ENCODE measurements at regions not wholly inside any gene's neighbourhood (a gene's known extent, or its start where the extent isn't known, plus 50 kb on each side); places are given as distances from the start of the nearest gene placed in this dataset.

DNA sequence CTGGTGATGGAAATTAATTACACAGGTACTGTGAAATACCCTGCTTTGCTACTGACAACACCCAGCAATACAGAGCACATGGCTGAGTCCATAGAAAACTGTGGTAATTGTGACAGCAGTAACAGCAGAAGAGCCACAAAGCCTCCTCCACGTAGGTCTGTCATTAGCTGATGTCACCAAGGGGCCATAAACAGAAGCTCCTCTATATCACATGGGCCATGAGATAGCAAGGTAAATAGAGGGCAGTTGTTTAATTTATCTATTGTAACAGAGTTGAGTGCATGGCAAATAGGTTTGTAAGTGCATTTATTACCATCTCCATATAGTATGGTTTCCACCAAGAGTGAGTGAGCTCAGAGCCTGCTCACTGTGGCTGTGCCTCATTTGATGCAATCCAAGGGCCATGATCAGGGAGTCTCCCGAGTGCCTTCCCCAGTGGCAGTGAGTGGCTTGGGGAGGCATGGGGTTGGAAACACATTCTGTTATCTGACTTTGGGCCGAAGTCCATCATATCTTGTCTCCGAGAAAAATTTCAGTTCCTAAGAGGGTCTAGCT is 281.2 kb downstream of the SKAP2 start:
- TF ChIP-seq, protein P1, sequence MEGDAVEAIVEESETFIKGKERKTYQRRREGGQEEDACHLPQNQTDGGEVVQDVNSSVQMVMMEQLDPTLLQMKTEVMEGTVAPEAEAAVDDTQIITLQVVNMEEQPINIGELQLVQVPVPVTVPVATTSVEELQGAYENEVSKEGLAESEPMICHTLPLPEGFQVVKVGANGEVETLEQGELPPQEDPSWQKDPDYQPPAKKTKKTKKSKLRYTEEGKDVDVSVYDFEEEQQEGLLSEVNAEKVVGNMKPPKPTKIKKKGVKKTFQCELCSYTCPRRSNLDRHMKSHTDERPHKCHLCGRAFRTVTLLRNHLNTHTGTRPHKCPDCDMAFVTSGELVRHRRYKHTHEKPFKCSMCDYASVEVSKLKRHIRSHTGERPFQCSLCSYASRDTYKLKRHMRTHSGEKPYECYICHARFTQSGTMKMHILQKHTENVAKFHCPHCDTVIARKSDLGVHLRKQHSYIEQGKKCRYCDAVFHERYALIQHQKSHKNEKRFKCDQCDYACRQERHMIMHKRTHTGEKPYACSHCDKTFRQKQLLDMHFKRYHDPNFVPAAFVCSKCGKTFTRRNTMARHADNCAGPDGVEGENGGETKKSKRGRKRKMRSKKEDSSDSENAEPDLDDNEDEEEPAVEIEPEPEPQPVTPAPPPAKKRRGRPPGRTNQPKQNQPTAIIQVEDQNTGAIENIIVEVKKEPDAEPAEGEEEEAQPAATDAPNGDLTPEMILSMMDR (conservative IDR thresholded peaks at IDR 0.05; ENCODE audit: low read depth, low read length): no peak
- no peak for TF ChIP-seq EZH2 (IDR thresholded peaks at IDR 0.05; ENCODE audit: low read length, unreplicated experiment)

All from PC-3 (cell line).